Activated T-helper 2 cell treated with anti-CD3 and anti-CD28 coated beads, Interferon-gamma antibody, Interleukin-2, Interleukin-4, amounts not matched to agents 10 μg/mL and 5 μg/mL and 100 μg/mL, durations not matched to agents 14 hours and 24 hours and 36 hours (primary cell): ENCODE measurements at regions not wholly inside any gene's neighbourhood (a gene's known extent, or its start where the extent isn't known, plus 50 kb on each side); places are given as distances from the start of the nearest gene placed in this dataset.
"Not testable (repeated sequence)": the region's sequence is repeated elsewhere in the genome, so short reads cannot be mapped to it uniquely, and the experiment has no call there.

ENCODE experiments used
- DNase-seq: peaks from one replicate; pipeline ENCODE4 v3.0.0; 2021; ENCODE audit warnings: low spot score
- H3K27ac Mint-ChIP-seq: one replicate; pipeline ENCODE4 v1.8.0; 2021; ENCODE audit warnings: mixed read lengths
- H3K27me3 Mint-ChIP-seq: one replicate; pipeline ENCODE4 v1.8.0; 2021; ENCODE audit warnings: low read depth, mixed read lengths
- H3K36me3 Mint-ChIP-seq: one replicate; pipeline ENCODE4 v1.8.0; 2021; ENCODE audit warnings: low read depth, mixed read lengths
- H3K4me1 Mint-ChIP-seq: one replicate; pipeline ENCODE4 v1.8.0; 2021; ENCODE audit warnings: low read depth, mixed read lengths
- H3K4me3 Mint-ChIP-seq: one replicate; pipeline ENCODE4 v1.8.0; 2021; ENCODE audit warnings: low read depth, mild to moderate bottlenecking, moderate library complexity, mixed read lengths
- H3K9me3 Mint-ChIP-seq: one replicate; pipeline ENCODE4 v1.8.0; 2021; ENCODE audit warnings: mixed read lengths
- intact Hi-C: fragments of 100-400 bp; cut with micrococcal nuclease; formaldehyde crosslinking; loops from one replicate; pipeline ENCODE4 v1.15.1; 2023

GRCh38 chr4:148852092-148852699, 410.0 kb upstream of the NR3C2 start:
- Mint-ChIP-seq H3K27me3 (no peaks in the 10 kb centered on the region), H3K9me3 (no peaks in the 10 kb centered on the region), H3K4me3 (no peak overlapping the region), H3K36me3 (no peaks in the 10 kb centered on the region), H3K4me1 (no peaks in the 10 kb centered on the region), H3K27ac (no peak overlapping the region)
- intact Hi-C loops = no loop called here
- no peak for DNase-seq

DNA sequence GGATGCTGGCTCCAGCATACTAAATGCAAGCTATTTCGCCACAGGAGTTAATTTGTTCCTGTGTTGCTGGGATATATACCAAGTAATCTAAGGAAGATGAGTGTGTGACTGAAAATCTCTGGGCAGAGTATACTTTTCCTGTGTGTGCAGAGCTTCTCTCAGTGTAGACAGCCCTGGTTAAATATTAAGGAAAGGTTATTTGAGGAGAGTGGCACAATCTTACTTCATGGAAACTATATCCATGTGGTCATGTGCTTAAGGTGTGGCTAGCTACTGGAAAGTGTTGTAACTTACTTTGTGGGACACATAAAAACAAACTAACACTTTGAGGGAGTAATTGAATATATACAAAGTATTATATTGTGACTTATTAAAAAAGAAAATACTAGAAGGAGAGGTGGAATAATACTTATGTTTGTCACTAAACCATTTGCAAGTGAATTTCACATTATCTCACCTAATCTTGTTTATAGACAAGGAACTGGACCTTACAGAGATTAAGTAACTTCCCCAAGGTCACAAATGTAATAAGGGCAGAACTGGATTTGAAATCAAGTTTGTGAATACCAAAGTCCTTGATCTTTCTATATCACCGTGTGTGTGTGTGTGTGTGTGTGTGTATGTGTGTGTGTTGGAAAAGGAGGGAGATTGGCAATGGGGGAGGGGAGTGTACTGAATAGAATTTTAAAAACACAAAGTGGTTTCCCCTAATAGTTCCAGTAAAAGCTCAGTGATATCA, 408.2 kb upstream of the NR3C2 start:
- Mint-ChIP-seq H3K36me3 (no peaks in the 10 kb centered on the region), H3K9me3 (no peaks in the 10 kb centered on the region), H3K4me3 (no peak overlapping the region), H3K27ac (no peak overlapping the region), H3K4me1 (no peaks in the 10 kb centered on the region), H3K27me3 (no peaks in the 10 kb centered on the region)
- no peak for DNase-seq
- intact Hi-C loops = no loop called here

DNA sequence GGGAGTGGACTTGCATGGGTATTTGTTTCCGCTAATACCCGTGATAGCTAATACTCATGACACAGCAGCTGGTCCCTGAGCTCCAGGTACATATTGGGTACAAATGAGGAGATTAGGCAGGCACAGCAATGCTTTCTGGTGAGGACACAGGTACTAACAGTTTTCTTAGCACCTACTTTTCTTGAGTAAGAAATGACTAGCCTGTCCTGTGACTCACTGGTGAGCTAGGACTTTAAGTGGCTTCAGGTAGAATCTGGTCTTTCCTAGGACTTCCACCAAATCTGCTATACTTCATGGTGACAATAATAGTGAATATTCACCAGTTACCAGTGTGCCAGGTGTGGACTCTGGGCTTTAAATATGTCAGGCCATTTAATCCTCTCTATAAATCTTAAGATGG, 407.4 kb upstream of the NR3C2 start:
- Mint-ChIP-seq H3K4me1 (no peaks in the 10 kb centered on the region), H3K36me3 (no peaks in the 10 kb centered on the region), H3K9me3 (no peaks in the 10 kb centered on the region), H3K27me3 (no peaks in the 10 kb centered on the region), H3K4me3 (no peak overlapping the region), H3K27ac (no peak overlapping the region)
- intact Hi-C loops = no loop called here
- no peak for DNase-seq

DNA sequence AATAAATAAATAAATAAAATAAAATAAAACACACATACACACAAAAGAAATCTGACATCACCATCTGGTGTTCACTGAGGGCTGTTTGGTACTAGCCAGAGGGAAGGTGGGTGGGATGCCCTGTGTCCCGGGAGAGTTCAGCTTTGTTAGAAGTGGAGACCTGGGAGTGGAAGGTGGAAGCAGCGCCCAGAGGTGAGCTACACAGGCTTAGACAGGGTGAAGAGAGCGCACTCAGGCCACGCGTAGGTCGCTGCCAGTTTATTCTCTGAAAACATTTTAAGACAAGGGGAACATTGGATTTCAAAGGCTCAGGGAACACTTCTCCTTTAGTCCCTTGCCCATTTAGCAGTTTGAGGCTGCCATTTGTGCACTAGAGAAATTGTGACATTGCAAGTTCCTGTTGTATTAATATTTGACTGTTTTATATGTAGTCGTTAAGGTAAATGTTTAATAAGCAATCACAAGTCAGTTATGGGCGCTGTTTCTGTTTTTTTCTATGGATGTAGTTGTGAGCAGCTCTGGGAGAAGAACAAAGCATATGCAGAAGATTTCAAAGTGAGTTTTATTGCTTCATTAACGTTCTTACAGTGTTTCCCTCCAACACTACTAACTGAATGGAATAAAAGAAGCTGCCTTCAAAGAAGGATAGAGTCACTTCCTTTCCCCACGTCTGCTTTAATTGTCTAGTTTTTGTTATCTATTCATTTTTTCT, 405.5 kb upstream of the NR3C2 start:
- intact Hi-C loops = no loop called here
- no peaks in the 10 kb centered on the region for H3K9me3 Mint-ChIP-seq
- H3K27me3 Mint-ChIP-seq = no peaks in the 10 kb centered on the region
- H3K4me1 Mint-ChIP-seq = no peaks in the 10 kb centered on the region
- H3K36me3 Mint-ChIP-seq = no peaks in the 10 kb centered on the region
- no peak overlapping the region for H3K27ac Mint-ChIP-seq
- H3K4me3 Mint-ChIP-seq = no peak overlapping the region
- no peak for DNase-seq

DNA sequence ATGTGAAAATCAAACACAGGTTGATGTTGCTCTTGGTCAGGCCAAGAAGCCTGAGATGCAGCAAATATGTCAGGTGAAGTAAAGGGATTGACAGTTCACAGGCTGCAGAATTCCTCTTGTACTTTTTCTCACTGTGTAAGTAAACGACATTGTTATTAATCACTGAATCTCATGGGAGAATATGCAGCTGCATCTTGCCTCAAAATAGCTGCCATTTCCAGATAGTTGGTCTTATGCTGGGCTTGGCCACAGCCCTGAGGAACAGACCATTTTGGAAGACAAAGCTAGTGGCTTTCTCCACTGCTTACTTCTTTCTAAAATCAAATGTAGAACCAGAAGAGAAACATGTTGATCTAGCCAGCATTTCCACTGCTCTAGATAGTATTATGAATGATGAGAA, 403.4 kb upstream of the NR3C2 start:
- H3K36me3 Mint-ChIP-seq = no peaks in the 10 kb centered on the region
- no peaks in the 10 kb centered on the region for H3K27me3 Mint-ChIP-seq
- H3K27ac Mint-ChIP-seq = no peak overlapping the region
- no peaks in the 10 kb centered on the region for H3K9me3 Mint-ChIP-seq
- intact Hi-C loops = no loop called here
- no peak for DNase-seq
- no peaks in the 10 kb centered on the region for H3K4me1 Mint-ChIP-seq
- no peak overlapping the region for H3K4me3 Mint-ChIP-seq

GRCh38 chr4:148843625-148844024, 401.4 kb upstream of the NR3C2 start:
- no peak for DNase-seq
- Mint-ChIP-seq H3K27me3 (no peaks in the 10 kb centered on the region), H3K4me3 (no peak overlapping the region), H3K27ac (no peak overlapping the region), H3K4me1 (no peaks in the 10 kb centered on the region), H3K36me3 (no peaks in the 10 kb centered on the region), H3K9me3 (no peaks in the 10 kb centered on the region)
- intact Hi-C loops = no loop called here

DNA sequence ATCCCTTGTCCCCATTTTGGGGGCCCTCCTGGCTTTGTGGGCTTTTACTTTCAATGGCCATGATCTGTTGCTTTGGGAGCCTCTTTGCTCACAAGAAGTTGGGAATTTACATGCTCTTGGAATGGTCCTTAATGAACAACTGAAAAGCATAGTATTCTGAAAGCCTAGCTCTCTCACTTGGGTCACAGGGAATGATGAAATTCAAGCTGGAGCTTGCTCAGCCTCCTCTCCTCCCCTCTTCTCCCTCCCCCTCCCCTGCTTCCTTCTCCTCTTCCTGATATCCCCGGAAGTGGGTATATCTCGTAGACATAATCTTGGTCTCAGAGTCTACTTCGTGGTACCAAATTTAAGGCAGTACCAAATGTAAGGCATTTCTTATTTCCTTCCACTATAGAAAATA, 400.6 kb upstream of the NR3C2 start:
- no peaks in the 10 kb centered on the region for H3K9me3 Mint-ChIP-seq
- no peak overlapping the region for H3K27ac Mint-ChIP-seq
- intact Hi-C loops = no loop called here
- H3K4me3 Mint-ChIP-seq = no peak overlapping the region
- no peak for DNase-seq
- no peaks in the 10 kb centered on the region for H3K36me3 Mint-ChIP-seq
- H3K4me1 Mint-ChIP-seq = no peaks in the 10 kb centered on the region
- H3K27me3 Mint-ChIP-seq = no peaks in the 10 kb centered on the region

GRCh38 chr4:148837571-148837970, 395.4 kb upstream of the NR3C2 start:
- H3K4me3 Mint-ChIP-seq, H3K9me3 Mint-ChIP-seq, H3K27ac Mint-ChIP-seq, DNase-seq, intact Hi-C loops, H3K27me3 Mint-ChIP-seq, H3K4me1 Mint-ChIP-seq, H3K36me3 Mint-ChIP-seq: not testable (repeated sequence)

GRCh38 chr4:148834804-148835631, 392.8 kb upstream of the NR3C2 start:
- Mint-ChIP-seq H3K4me3 (no peak overlapping the region), H3K27ac (no peak overlapping the region), H3K4me1 (no peaks in the 10 kb centered on the region), H3K9me3 (no peaks in the 10 kb centered on the region), H3K36me3 (no peaks in the 10 kb centered on the region), H3K27me3 (no peaks in the 10 kb centered on the region)
- no peak for DNase-seq
- intact Hi-C loops = no loop called here

GRCh38 chr4:148831945-148832344, 389.7 kb upstream of the NR3C2 start:
- no peaks in the 10 kb centered on the region for H3K36me3 Mint-ChIP-seq
- no peaks in the 10 kb centered on the region for H3K9me3 Mint-ChIP-seq
- H3K27me3 Mint-ChIP-seq = no peaks in the 10 kb centered on the region
- H3K27ac Mint-ChIP-seq = no peak overlapping the region
- intact Hi-C loops = no loop called here
- no peak overlapping the region for H3K4me3 Mint-ChIP-seq
- no peak for DNase-seq
- H3K4me1 Mint-ChIP-seq = no peaks in the 10 kb centered on the region

DNA sequence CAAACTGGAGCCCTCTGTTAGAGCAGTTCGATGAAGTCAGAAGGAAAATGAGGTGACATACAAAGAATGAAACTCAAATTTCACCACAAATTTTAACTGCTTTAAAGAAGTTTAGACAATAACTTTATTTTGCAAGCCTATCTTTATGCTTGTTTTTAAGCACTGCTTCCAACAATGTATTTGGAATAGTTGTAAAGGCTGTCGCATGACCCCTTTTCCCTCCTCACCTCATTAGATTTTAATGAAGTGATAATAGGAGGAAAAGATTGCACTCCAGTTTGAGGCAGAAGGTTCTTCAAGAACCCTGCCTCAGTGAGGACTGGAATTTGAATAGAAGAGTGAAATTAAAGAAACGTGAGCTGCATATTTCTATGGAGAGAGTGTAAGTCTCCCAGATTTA, 386.1 kb upstream of the NR3C2 start:
- Mint-ChIP-seq H3K4me1 (no peaks in the 10 kb centered on the region), H3K4me3 (no peak overlapping the region), H3K9me3 (no peaks in the 10 kb centered on the region), H3K27ac (no peak overlapping the region), H3K27me3 (no peaks in the 10 kb centered on the region), H3K36me3 (no peaks in the 10 kb centered on the region)
- no peak for DNase-seq
- intact Hi-C loops = no loop called here

GRCh38 chr4:148827781-148828180, 385.6 kb upstream of the NR3C2 start:
- Mint-ChIP-seq H3K27ac (no peak overlapping the region), H3K9me3 (no peaks in the 10 kb centered on the region), H3K27me3 (no peaks in the 10 kb centered on the region), H3K4me3 (no peak overlapping the region), H3K36me3 (no peaks in the 10 kb centered on the region), H3K4me1 (no peaks in the 10 kb centered on the region)
- intact Hi-C loops = no loop called here
- no peak for DNase-seq

GRCh38 chr4:148823419-148823769, 381.2 kb upstream of the NR3C2 start:
- Mint-ChIP-seq H3K4me1 (no peaks in the 10 kb centered on the region), H3K4me3 (no peak overlapping the region), H3K27ac (no peak overlapping the region), H3K9me3 (no peaks in the 10 kb centered on the region), H3K27me3 (no peaks in the 10 kb centered on the region), H3K36me3 (no peaks in the 10 kb centered on the region)
- no peak for DNase-seq
- intact Hi-C loops = no loop called here
